ENCODE measurements at regions not wholly inside any gene's neighbourhood (a gene's known extent, or its start where the extent isn't known, plus 50 kb on each side); places are given as distances from the start of the nearest gene placed in this dataset.

DNA sequence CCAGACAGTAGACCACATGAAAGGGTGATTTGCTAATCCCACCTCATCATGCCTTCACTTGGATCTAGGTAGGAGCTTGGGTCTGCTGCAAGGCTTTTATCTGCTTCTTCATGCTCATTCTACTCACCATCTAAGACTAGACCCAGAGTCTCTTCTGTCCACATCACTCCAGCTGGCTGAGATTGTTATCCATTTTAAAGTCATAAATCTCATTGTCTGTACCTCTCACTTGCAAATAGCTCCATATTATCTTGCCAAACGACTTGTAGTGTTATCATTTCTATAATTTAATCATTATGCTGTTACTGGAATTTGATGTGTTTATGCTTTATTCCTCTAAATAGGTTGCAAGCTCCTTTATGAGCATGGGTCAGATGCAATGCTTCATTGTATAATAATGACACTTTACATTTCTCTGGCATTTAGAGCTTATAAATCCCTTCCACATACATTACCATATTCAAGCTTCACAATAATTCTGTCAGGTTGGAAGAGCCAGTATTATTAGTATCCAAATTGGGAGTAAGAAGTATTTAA lies 254.2 kb upstream of the SORL1-AS1 start:
- no peak overlapping the region for H3K4me3 ChIP-seq (ENCODE audit: control insufficient read depth, low read depth, low read length)
- no peak for DNase-seq (ENCODE audit: low read depth)
- TF ChIP-seq CTCF (conservative IDR thresholded peaks at IDR 0.05; ENCODE audit: control insufficient read depth, insufficient read depth, low read depth, low read length), result no peak

DNA sequence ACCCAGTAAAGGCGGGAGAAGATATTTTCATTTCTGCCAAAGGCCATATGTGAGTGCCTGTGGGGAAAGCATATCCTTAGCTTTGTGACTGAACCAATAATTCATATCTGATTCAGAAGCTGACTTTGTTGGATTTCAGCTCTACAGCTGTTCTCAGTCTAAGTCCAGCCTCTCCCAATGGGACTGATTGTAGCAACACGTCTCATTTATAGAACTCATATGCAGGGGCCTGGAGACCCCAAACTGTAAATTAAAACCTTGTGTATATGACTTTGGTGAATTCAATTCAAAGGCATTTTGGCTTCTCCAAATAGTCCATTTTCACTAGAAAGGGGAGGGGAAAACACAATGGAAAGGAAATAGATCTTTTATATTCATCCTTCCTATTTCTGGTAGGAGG lies 250.4 kb upstream of the SORL1-AS1 start:
- no peak for DNase-seq (ENCODE audit: low read depth)
- TF ChIP-seq CTCF (conservative IDR thresholded peaks at IDR 0.05; ENCODE audit: control insufficient read depth, insufficient read depth, low read depth, low read length), result no peak

DNA sequence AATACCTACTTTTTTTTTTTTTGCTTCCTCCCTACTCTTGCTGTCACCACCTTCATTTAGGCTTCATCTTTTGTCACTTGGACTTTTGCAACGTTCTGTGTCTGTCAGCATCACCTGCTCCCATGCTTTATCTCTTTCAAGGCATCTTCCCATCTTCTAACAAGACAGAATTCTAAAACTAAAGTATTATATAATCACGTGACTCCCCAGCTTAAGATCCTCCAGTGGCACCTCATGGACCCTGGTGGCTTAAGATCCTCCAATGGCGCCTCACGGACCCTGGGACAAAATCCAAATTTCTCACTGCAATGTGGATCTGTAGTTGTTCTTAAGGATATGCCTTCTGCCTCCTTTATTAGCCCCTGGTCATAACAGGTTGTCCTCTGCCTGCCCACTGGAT lies 248.2 kb upstream of the SORL1-AS1 start:
- no peak overlapping the region for H3K4me3 ChIP-seq (ENCODE audit: control insufficient read depth, low read depth, low read length)
- TF ChIP-seq CTCF (conservative IDR thresholded peaks at IDR 0.05; ENCODE audit: control insufficient read depth, insufficient read depth, low read depth, low read length), result no peak
- no peak for DNase-seq (ENCODE audit: low read depth)

More for the DNA sequence above, 250.4 kb upstream of the SORL1-AS1 start:
- H3K4me3 ChIP-seq (ENCODE audit: control insufficient read depth, low read depth, low read length), result no peak overlapping the region

- no peak for DNase-seq (ENCODE audit: low read depth)
- no peak overlapping the region for H3K4me3 ChIP-seq (ENCODE audit: control insufficient read depth, low read depth, low read length)
- no peak for TF ChIP-seq CTCF (conservative IDR thresholded peaks at IDR 0.05; ENCODE audit: control insufficient read depth, insufficient read depth, low read depth, low read length)
Observed at GRCh38 chr11:121699801-121700200, 247.0 kb upstream of the SORL1-AS1 start.

DNA sequence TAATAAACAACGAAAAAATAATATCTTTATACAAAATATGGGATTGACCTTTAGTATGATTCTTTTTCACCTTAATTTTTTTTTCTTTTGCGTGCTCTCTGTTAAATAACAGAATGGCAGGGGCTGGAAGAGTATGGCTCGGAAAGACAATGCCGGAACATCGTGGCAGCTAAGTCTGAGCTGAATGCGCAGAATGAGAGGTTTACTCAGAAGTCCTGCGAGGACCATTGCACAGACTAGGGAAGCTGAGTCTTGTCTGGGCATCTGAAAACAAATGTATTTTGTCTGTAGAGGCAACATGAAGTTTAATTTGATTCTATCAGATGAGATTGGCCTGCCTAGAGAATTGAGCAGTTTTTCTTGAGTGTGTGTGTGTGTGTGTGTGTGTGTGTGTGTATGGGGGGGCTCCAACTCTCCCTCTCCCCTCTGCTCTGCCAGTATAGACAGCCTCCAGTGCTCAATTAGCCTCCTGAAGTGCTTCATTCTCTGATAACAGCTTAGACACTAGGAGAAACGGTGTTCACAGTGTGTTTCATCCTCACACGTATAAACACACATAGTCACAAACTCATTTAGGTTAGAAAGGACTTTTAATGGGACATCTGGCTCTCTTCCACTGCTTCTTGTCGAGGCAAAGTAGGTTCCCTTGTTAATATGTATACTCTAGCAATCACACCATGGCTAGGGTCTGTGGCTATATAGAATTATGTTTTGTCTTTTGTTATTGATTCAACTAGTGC lies 244.3 kb upstream of the SORL1-AS1 start:
- no peak overlapping the region for H3K4me3 ChIP-seq (ENCODE audit: control insufficient read depth, low read depth, low read length)
- no peak for TF ChIP-seq CTCF (conservative IDR thresholded peaks at IDR 0.05; ENCODE audit: control insufficient read depth, insufficient read depth, low read depth, low read length)
- no peak for DNase-seq (ENCODE audit: low read depth)

GRCh38 chr11:121696177-121696871 lies 243.6 kb upstream of the SORL1-AS1 start:
- H3K4me3 ChIP-seq (ENCODE audit: control insufficient read depth, low read depth, low read length), result no peak overlapping the region
- no peak for TF ChIP-seq CTCF (conservative IDR thresholded peaks at IDR 0.05; ENCODE audit: control insufficient read depth, insufficient read depth, low read depth, low read length)
- no peak for DNase-seq (ENCODE audit: low read depth)

Measured in fibroblast of mammary gland (primary cell).